Mesenchymal stem cell (in vitro differentiated cells and primary cell): ENCODE measurements at regions not wholly inside any gene's neighbourhood (a gene's known extent, or its start where the extent isn't known, plus 50 kb on each side); places are given as distances from the start of the nearest gene placed in this dataset.

Experiments
- DNase-seq: peaks from one replicate; pipeline ENCODE4 v3.0.0-alpha.2; 2013
- H2AFZ ChIP-seq: one replicate; pipeline ENCODE4 v1.6.1; 2013; ENCODE audit warnings: low read depth, mild to moderate bottlenecking, control low read depth, inconsistent platforms, low read length, moderate library complexity
- H2AK5ac ChIP-seq: 2 replicates; pipeline ENCODE4 v1.6.1; 2013; ENCODE audit warnings: low read length, moderate library complexity, mild to moderate bottlenecking, inconsistent platforms; ENCODE audit not compliant: severe bottlenecking
- H2BK120ac ChIP-seq: one replicate; pipeline ENCODE4 v1.6.1; 2013; ENCODE audit warnings: low read depth, mild to moderate bottlenecking, inconsistent platforms, low read length, moderate library complexity
- H2BK12ac ChIP-seq, 2 experiments: one replicate each; pipeline ENCODE4 v1.6.1; 2013; ENCODE audit warnings: inconsistent platforms in 2 of 2, low read length in 2 of 2, mild to moderate bottlenecking in 2 of 2, moderate library complexity in 2 of 2, control low read depth in 1 of 2
- H2BK15ac ChIP-seq: one replicate; pipeline ENCODE4 v1.6.1; 2013; ENCODE audit warnings: mild to moderate bottlenecking, low read depth, inconsistent platforms; ENCODE audit not compliant: poor library complexity, severe bottlenecking
- H2BK5ac ChIP-seq: 2 replicates; pipeline ENCODE4 v1.6.1; 2013; ENCODE audit warnings: low read depth, mild to moderate bottlenecking, low read length, control low read depth, inconsistent platforms; ENCODE audit not compliant: poor library complexity, severe bottlenecking
- H3K14ac ChIP-seq, 2 experiments: one replicate each; pipeline ENCODE4 v1.6.1; 2013; ENCODE audit warnings: inconsistent platforms in 2 of 2, low read length in 2 of 2, control low read depth in 1 of 2, mild to moderate bottlenecking in 1 of 2, moderate library complexity in 1 of 2
- H3K18ac ChIP-seq, 2 experiments: one replicate each; pipeline ENCODE4 v1.6.1; 2013; ENCODE audit warnings: inconsistent platforms in 2 of 2, low read length in 2 of 2, control low read depth in 1 of 2, low read depth in 1 of 2, mild to moderate bottlenecking in 1 of 2
- H3K23ac ChIP-seq, 2 experiments: one replicate each; pipeline ENCODE4 v1.6.1; 2013; ENCODE audit warnings: inconsistent platforms in 2 of 2, low read length in 2 of 2, mild to moderate bottlenecking in 2 of 2, moderate library complexity in 2 of 2, control low read depth in 1 of 2
- H3K27ac ChIP-seq: 2 replicates; pipeline ENCODE4 v1.5.1; 2013; ENCODE audit warnings: mild to moderate bottlenecking, moderate library complexity, low read length, control low read depth, inconsistent platforms; ENCODE audit not compliant: poor library complexity, severe bottlenecking
- H3K27me3 ChIP-seq, 2 experiments: 2 replicates each; pipeline versions ENCODE4 v1.6.1 to v1.7.0; 2013; ENCODE audit warnings: low read length in 2 of 2, mild to moderate bottlenecking in 2 of 2, moderate library complexity in 2 of 2, control low read depth in 1 of 2, inconsistent platforms in 1 of 2; ENCODE audit not compliant: control insufficient read depth in 1 of 2, insufficient read depth in 1 of 2
- H3K36me3 ChIP-seq, 2 experiments: 2 replicates each; pipeline versions ENCODE4 v1.6.1 to v1.7.0; 2013; ENCODE audit warnings: low read length in 2 of 2, control low read depth in 1 of 2, inconsistent platforms in 1 of 2, low read depth in 1 of 2, mild to moderate bottlenecking in 1 of 2; ENCODE audit not compliant: insufficient read depth in 2 of 2, control insufficient read depth in 1 of 2
- H3K4ac ChIP-seq, 2 experiments: one replicate each; pipeline ENCODE4 v1.6.1; 2013; ENCODE audit warnings: inconsistent platforms in 2 of 2, low read length in 2 of 2, mild to moderate bottlenecking in 2 of 2, moderate library complexity in 2 of 2, control low read depth in 1 of 2, low read depth in 1 of 2
- H3K4me1 ChIP-seq: 2 replicates; pipeline ENCODE4 v1.6.1; 2013; ENCODE audit warnings: low read depth, low read length, control low read depth; ENCODE audit not compliant: control insufficient read depth, insufficient read depth
- H3K4me2 ChIP-seq: 2 replicates; pipeline ENCODE4 v1.6.1; 2013; ENCODE audit warnings: low read length, mild to moderate bottlenecking, inconsistent platforms; ENCODE audit not compliant: poor library complexity, severe bottlenecking
- H3K4me3 ChIP-seq, 2 experiments: 2 replicates each; pipeline versions ENCODE4 v1.5.1 to v1.7.0; 2013; ENCODE audit warnings: low read length in 2 of 2, mild to moderate bottlenecking in 2 of 2, control low read depth in 1 of 2, low read depth in 1 of 2; ENCODE audit not compliant: insufficient read depth in 1 of 2
- H3K79me1 ChIP-seq: replicated peaks from 2 replicates; pipeline ENCODE4 v1.6.1; 2013; ENCODE audit warnings: mild to moderate bottlenecking, control low read depth, low read length, inconsistent platforms; ENCODE audit not compliant: poor library complexity, severe bottlenecking
- H3K9ac ChIP-seq: 2 replicates; pipeline ENCODE4 v1.7.0; 2013; ENCODE audit warnings: mild to moderate bottlenecking, low read length, moderate library complexity
- H3K9me3 ChIP-seq: 2 replicates; pipeline ENCODE4 v1.7.0; 2013; ENCODE audit warnings: mild to moderate bottlenecking, low read length; ENCODE audit not compliant: control insufficient read depth
- H4K8ac ChIP-seq: one replicate; pipeline ENCODE4 v1.6.1; 2013; ENCODE audit warnings: inconsistent platforms, mild to moderate bottlenecking, low read length, moderate library complexity
- H4K91ac ChIP-seq: one replicate; pipeline ENCODE4 v1.6.1; 2013; ENCODE audit warnings: mild to moderate bottlenecking, low read length, inconsistent platforms
- WGBS: methylation state at CpG from one replicate; pipeline ENCODE4 v1.1.7; 2013; ENCODE audit warnings: mixed read lengths; 5-methylcytosine and 5-hydroxymethylcytosine counted together

GRCh38 chr4:8526363-8526855 lies 53.8 kb upstream of the GPR78 start:
- DNase-seq = no peak
- H2AFZ ChIP-seq = no peak overlapping the region
- H4K91ac ChIP-seq = peak overlapping the region; percentile 12
- peak overlapping the region; percentile 0 for H2AK5ac ChIP-seq
- H3K14ac ChIP-seq = no peak overlapping the region
- no peak overlapping the region for H3K27ac ChIP-seq
- H3K4me3 ChIP-seq = no peak overlapping the region
- H3K9ac ChIP-seq = no peak overlapping the region
- H3K4me1 ChIP-seq = peaks cover 19% of the 10 kb centered on the region
- H3K79me1 ChIP-seq = no peaks in the 10 kb centered on the region
- 88% methylated on average over 8 of the region's 11 CpGs for WGBS
- no peak overlapping the region for H2BK5ac ChIP-seq
- H3K27me3 ChIP-seq = peaks cover 0 to 2% of the 10 kb centered on the region in 2 experiments
- H3K23ac ChIP-seq = no peak overlapping the region
- no peak overlapping the region for H3K18ac ChIP-seq
- H3K4me2 ChIP-seq = no peak overlapping the region
- no peak overlapping the region for H2BK12ac ChIP-seq
- no peaks in the 10 kb centered on the region for H3K36me3 ChIP-seq
- no peak overlapping the region for H4K8ac ChIP-seq
- no peak overlapping the region for H2BK15ac ChIP-seq
- H3K4ac ChIP-seq = no peak overlapping the region
- H2BK120ac ChIP-seq = no peak overlapping the region
- peaks cover 11% of the 10 kb centered on the region for H3K9me3 ChIP-seq

GRCh38 chr4:8528713-8529112 lies 51.5 kb upstream of the GPR78 start:
- peaks cover 0 to 2% of the 10 kb centered on the region in 2 experiments for H3K27me3 ChIP-seq
- no peaks in the 10 kb centered on the region for H3K79me1 ChIP-seq
- no peak overlapping the region for H2AFZ ChIP-seq
- H3K18ac ChIP-seq = no peak overlapping the region
- H3K27ac ChIP-seq = no peak overlapping the region
- no peak overlapping the region for H4K91ac ChIP-seq
- H3K9ac ChIP-seq = peak overlapping the region; percentile 26
- no peak overlapping the region for H3K4me2 ChIP-seq
- no peak overlapping the region for H3K14ac ChIP-seq
- H2BK5ac ChIP-seq = peak overlapping the region; percentile 53
- no peak overlapping the region for H2BK15ac ChIP-seq
- H3K9me3 ChIP-seq = no peaks in the 10 kb centered on the region
- WGBS = no CpG with 5 or more reads among the region's 1 CpG
- H2BK12ac ChIP-seq = no peak overlapping the region
- peak; percentile 80 for DNase-seq
- no peak overlapping the region for H4K8ac ChIP-seq
- H3K4me3 ChIP-seq = no peak overlapping the region
- H2BK120ac ChIP-seq = no peak overlapping the region
- H3K4ac ChIP-seq = no peak overlapping the region
- H3K4me1 ChIP-seq = peaks cover 19% of the 10 kb centered on the region
- H3K23ac ChIP-seq = no peak overlapping the region
- H3K36me3 ChIP-seq = no peaks in the 10 kb centered on the region
- H2AK5ac ChIP-seq = no peak overlapping the region
